ENCODE measurements at regions not wholly inside any gene's neighbourhood (a gene's known extent, or its start where the extent isn't known, plus 50 kb on each side); places are given as distances from the start of the nearest gene placed in this dataset.
A peak's percentile ranks its signal among the peaks of the same experiment; 100 is the strongest.

GRCh38 chr4:56757821-56758411, 63.6 kb downstream of the SPINK2 start:
- peak; percentile 63 for DNase-seq (ENCODE audit: low read depth)

- DNase-seq (ENCODE audit: low read depth) = no peak
Observed at GRCh38 chr4:56757261-56757746, 64.2 kb downstream of the SPINK2 start.

DNA sequence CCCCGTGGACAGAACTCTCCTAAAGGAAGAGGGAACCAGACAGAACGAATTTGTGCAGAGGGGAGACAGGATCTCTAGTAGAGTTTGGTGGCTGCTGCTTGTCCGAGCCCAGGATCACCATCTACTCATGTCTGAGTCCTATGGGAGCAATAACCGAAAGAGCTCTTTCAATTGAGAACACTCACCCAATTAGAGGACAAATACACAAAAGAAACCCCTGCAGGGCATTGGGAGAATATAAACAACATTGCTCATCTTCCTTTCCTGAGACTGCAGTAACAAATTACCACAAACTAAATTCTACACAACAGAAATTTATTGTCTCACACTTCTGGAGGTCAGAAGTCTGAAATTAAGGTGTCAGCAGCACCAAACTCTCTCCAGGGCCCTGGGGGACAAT, 65.6 kb downstream of the SPINK2 start:
- no peak for DNase-seq (ENCODE audit: low read depth)

- DNase-seq (ENCODE audit: low read depth) = no peak
Observed at GRCh38 chr4:56752985-56753384, 68.5 kb downstream of the SPINK2 start.

DNA sequence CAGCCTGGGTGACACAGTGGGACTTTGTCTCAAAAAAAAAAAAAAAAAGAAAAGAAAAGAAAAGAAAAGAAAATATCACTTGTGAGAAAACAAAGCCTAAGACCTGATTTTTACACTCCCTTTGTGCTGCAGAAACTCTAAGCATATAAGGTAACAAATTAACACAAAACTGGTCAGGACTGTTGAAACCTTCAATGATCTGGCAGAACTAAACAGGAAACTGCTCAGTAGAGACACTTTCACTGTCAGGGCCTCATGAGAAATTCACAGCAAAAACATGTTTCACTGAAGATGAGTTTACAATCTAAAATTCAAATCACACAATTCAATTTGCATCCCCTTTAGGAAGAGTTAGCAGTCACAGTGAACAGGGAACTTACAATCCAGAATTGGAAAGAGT, 69.1 kb upstream of the HOPX start:
- no peak for DNase-seq (ENCODE audit: low read depth)

DNA sequence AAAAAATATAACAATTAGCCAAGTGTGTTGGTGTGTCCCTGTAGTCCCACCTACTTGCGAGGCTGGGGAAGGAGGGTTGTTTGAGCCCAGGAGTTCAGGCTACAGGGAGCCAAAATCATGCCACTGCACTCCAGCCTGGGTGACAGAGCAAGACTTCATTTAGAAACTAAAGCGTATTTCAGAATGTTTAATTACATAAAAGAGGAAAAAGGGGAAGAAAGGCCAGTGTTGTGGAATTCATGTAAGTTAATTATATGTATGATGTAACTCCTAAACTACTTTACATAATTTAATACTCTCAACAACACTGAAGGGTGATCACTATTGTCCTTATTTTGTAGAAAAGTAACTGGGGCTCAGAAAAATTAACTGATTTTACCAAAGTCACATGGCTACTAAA, 67.2 kb upstream of the HOPX start:
- DNase-seq (ENCODE audit: low read depth) = no peak

DNA sequence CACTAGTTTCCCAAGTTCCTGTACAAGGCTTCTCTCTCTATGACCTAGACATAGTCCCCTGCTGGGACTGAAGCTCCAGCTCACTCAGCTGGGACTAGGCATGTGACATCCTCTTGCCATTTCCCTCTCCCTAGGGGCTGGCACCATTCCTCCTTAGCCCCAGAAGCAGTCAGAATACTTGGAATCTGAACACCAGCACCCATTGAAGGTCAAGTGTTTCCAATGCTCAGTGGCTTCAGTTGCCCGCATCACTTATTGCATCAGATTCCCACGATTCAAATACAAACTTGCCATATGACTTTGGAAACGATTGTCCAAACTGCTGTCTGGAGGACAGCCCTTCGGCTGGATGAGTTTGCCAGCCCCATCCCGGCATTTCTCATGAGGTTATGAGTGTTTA, 65.5 kb upstream of the HOPX start:
- DNase-seq (ENCODE audit: low read depth) = no peak

DNA sequence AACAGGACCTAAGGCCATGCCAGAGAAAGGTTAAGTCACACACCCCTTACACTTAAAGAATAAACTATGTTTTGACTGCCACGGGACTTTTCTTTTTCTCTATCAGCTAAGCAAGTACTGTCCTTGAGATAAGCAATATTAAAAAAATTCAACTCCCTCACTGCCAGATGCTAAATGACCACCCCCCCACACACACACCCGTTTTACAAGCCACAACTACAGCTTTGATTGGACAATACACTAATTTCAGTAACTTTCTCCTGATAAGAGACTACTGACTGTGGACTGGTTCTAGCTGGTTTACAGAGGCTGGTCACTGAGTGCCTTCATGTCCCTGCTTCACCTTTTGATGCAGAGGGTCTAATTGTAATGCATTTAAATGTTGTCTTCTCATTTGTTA, 63.9 kb upstream of the HOPX start:
- DNase-seq (ENCODE audit: low read depth) = no peak

- DNase-seq (ENCODE audit: low read depth) = no peak
Observed at GRCh38 chr4:56744030-56744429, 62.9 kb upstream of the HOPX start.

- no peak for DNase-seq (ENCODE audit: low read depth)
Observed at GRCh38 chr4:56743550-56743949, 62.5 kb upstream of the HOPX start.

- no peak for DNase-seq (ENCODE audit: low read depth)
Observed at GRCh38 chr4:56742080-56742871, 61.2 kb upstream of the HOPX start.

DNA sequence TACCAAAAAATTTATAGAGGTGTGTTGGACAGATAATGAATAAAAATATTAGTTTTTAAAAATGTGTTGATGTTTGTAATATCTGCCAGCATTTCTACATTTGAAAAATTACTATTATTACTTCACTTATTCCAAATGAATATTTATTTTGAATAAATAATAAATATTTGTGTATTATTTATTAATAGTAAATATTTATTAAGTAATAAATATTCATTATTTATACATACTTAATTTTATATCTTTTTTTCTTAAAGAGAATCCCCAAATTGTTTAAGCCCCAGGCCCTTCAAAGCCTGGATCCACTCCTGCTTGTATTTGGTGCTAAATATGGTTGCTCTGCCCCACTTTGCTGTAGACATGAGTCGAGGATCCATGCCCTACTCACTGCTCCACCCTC, 60.5 kb upstream of the HOPX start:
- no peak for DNase-seq (ENCODE audit: low read depth)

DNA sequence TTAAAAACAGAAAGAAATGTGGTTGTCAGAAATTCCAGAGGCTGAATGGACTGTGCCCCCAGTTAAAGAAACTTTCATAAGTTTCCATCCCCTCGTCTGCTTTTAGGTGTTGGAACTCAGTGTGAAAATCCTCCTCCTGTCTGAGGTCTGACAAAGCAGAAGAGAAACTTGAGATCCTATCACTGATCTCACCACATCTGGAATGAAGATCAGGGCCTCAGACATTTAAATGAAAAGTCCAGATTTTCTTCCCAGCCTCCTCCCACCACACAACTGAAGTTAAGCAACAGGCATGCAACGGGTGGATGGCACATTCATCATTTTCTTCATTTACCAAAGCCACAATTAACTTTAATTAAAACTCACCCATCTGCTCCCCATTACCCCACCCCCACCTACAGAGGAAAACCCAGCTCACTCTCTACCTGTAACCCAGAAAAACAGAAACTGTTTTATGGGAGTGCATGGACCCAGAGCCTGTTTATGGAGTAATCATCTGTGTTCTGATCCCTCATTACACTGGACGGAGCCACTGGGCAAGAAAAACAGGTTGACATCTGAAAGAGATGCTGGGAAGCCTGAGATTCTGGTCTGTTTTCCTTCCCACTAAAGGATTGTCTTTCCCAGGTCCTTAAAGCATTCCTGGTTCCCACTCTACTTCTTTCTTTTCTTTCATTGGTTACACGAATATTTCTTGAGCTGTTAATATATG, 58.1 kb upstream of the HOPX start:
- DNase-seq (ENCODE audit: low read depth) = no peak

DNA sequence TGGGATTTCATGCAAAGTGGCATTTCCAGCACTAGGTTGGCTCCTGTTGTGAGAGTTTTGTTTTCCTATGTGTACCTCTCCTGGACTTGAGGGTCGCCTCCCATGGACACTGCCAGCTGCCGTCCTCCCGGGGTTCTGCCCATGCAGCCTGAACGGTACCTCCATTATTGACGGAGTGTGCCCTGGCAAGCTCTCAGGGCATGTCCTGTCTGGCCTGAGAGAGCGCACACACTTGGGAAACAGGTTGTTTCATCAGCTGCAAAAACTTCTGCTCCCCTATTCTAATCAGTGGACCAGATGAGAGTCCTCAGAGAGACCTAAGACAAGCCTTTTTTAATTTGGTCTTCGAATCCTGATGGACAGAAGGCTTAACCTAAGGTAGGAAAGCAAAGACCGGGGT, 56.6 kb upstream of the HOPX start:
- DNase-seq (ENCODE audit: low read depth) = no peak

GRCh38 chr4:56733352-56733751, 52.3 kb upstream of the HOPX start:
- DNase-seq (ENCODE audit: low read depth) = no peak

DNA sequence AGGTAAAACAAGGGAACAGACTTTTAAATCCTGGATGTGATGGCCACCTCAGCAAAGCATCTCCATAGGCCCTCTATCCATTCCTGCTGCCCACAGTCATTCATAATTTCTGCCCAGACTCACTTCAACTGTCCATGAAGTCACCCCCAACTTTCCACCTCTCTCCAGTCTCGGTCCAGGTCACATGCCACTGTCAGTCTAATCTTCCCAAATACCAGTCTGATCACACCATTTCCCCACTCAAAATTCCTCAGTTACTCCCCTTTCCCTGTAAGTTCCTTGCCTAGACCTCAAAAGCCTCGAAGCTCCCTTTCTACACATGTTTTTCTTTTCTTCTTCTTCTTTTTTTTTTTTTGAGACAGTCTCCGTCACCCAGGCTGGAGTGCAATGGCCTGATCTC, 51.2 kb upstream of the HOPX start:
- DNase-seq (ENCODE audit: low read depth) = no peak

- DNase-seq (ENCODE audit: low read depth) = no peak
Observed at GRCh38 chr4:56731857-56732256, 50.8 kb upstream of the HOPX start.

Data from activated T-helper 9 cell treated with anti-CD3 and anti-CD28 coated beads, Interleukin-2, amount 50 U/mL, for 16 hours (primary cell).